Neuronal stem cell (in vitro differentiated cells): ENCODE measurements at regions not wholly inside any gene's neighbourhood (a gene's known extent, or its start where the extent isn't known, plus 50 kb on each side); places are given as distances from the start of the nearest gene placed in this dataset.

Experiments
- DNase-seq: peaks from one replicate; pipeline ENCODE4 v3.0.0-alpha.2; 2013; ENCODE audit warnings: low spot score
- H2AFZ ChIP-seq: one replicate; pipeline ENCODE4 v1.6.1; 2013; ENCODE audit warnings: mild to moderate bottlenecking, low read length, inconsistent platforms
- H2AK5ac ChIP-seq: 2 replicates; pipeline ENCODE4 v1.6.1; 2013; ENCODE audit warnings: low read depth, mild to moderate bottlenecking, inconsistent platforms, low read length, moderate library complexity, mixed read lengths
- H2BK120ac ChIP-seq: 2 replicates; pipeline ENCODE4 v1.6.1; 2013; ENCODE audit warnings: low read depth, mild to moderate bottlenecking, inconsistent platforms, low read length, moderate library complexity, mixed read lengths
- H2BK12ac ChIP-seq: one replicate; pipeline ENCODE4 v1.6.1; 2013; ENCODE audit warnings: low read length, inconsistent platforms
- H2BK15ac ChIP-seq: 2 replicates; pipeline ENCODE4 v1.6.1; 2013; ENCODE audit warnings: mild to moderate bottlenecking, low read length, inconsistent platforms, mixed read lengths
- H2BK5ac ChIP-seq: one replicate; pipeline ENCODE4 v1.6.1; 2013; ENCODE audit warnings: inconsistent platforms, mild to moderate bottlenecking, low read length, moderate library complexity
- H3K14ac ChIP-seq: one replicate; pipeline ENCODE4 v1.6.1; 2013; ENCODE audit warnings: low read length, inconsistent platforms
- H3K18ac ChIP-seq: 2 replicates; pipeline ENCODE4 v1.6.1; 2013; ENCODE audit warnings: low read length, inconsistent platforms
- H3K23ac ChIP-seq: 2 replicates; pipeline ENCODE4 v1.6.1; 2013; ENCODE audit warnings: low read depth, mild to moderate bottlenecking, mixed read lengths, low read length, inconsistent platforms; ENCODE audit not compliant: poor library complexity
- H3K27ac ChIP-seq: replicated peaks from 3 replicates; pipeline ENCODE4 v1.5.1; 2013; ENCODE audit warnings: low read length, inconsistent platforms
- H3K27me3 ChIP-seq, 3 experiments: 2 replicates each; pipeline ENCODE4 v1.6.1; 2013; ENCODE audit warnings: low read length in 3 of 3, mild to moderate bottlenecking in 2 of 3, inconsistent platforms in 1 of 3, low read depth in 1 of 3, mixed read lengths in 1 of 3, moderate library complexity in 1 of 3; ENCODE audit not compliant: control insufficient read depth in 3 of 3, insufficient read depth in 3 of 3
- H3K36me3 ChIP-seq, 2 donors: replicated peaks in 1 of 2; 2 replicates each; pipeline ENCODE4 v1.6.1; 2013; ENCODE audit warnings: low read length in 2 of 2; ENCODE audit not compliant: control insufficient read depth in 2 of 2, insufficient read depth in 2 of 2
- H3K4ac ChIP-seq: 2 replicates; pipeline ENCODE4 v1.6.1; 2013; ENCODE audit warnings: inconsistent platforms, mild to moderate bottlenecking, low read length, moderate library complexity
- H3K4me1 ChIP-seq, 2 donors: 1 replicate in 1 of 2; 2 replicates in 1 of 2; pipeline ENCODE4 v1.6.1; 2013; ENCODE audit warnings: low read length in 2 of 2, low read depth in 1 of 2; ENCODE audit not compliant: control insufficient read depth in 2 of 2, insufficient read depth in 1 of 2
- H3K4me2 ChIP-seq: one replicate; pipeline ENCODE4 v1.6.1; 2013; ENCODE audit warnings: mild to moderate bottlenecking, low read length, inconsistent platforms; ENCODE audit not compliant: insufficient read depth, poor library complexity, severe bottlenecking
- H3K4me3 ChIP-seq, 2 donors: 2 replicates each; pipeline ENCODE4 v1.5.1; 2013; ENCODE audit warnings: low read length in 2 of 2, mild to moderate bottlenecking in 2 of 2, inconsistent platforms in 1 of 2, moderate library complexity in 1 of 2
- H3K79me1 ChIP-seq: one replicate; pipeline ENCODE4 v1.6.1; 2013; ENCODE audit warnings: low read depth, mild to moderate bottlenecking, inconsistent platforms, low read length, moderate library complexity
- H3K9ac ChIP-seq: one replicate; pipeline ENCODE4 v1.6.1; 2013; ENCODE audit warnings: mild to moderate bottlenecking, low read depth, low read length, inconsistent platforms; ENCODE audit not compliant: poor library complexity
- H3K9me3 ChIP-seq, 2 donors: replicated peaks in 1 of 2; 2 replicates each; pipeline versions ENCODE3 to v1.6.1; 2013; ENCODE audit warnings: low read length in 2 of 2, mild to moderate bottlenecking in 2 of 2, inconsistent platforms in 1 of 2, low read depth in 1 of 2, mixed read lengths in 1 of 2, moderate library complexity in 1 of 2; ENCODE audit not compliant: control insufficient read depth in 2 of 2, insufficient read depth in 1 of 2
- H4K8ac ChIP-seq: one replicate; pipeline ENCODE4 v1.6.1; 2013; ENCODE audit warnings: low read depth, mild to moderate bottlenecking, inconsistent platforms, low read length, moderate library complexity
- H4K91ac ChIP-seq: one replicate; pipeline ENCODE4 v1.6.1; 2013; ENCODE audit warnings: low read length, low read depth, mild to moderate bottlenecking, inconsistent platforms; ENCODE audit not compliant: poor library complexity
- WGBS, 2 donors: extraction: QIAGEN DNeasy Blood & Tissue Kit; methylation state at CpG; one replicate each; pipeline ENCODE4 v1.1.7; 2013; ENCODE audit warnings: missing lambda C conversion rate in 2 of 2, mixed read lengths in 1 of 2; ENCODE audit not compliant: insufficient read length in 2 of 2, insufficient replicate concordance in 1 of 2; ENCODE audit errors: extremely low coverage in 2 of 2; 5-methylcytosine and 5-hydroxymethylcytosine counted together

DNA sequence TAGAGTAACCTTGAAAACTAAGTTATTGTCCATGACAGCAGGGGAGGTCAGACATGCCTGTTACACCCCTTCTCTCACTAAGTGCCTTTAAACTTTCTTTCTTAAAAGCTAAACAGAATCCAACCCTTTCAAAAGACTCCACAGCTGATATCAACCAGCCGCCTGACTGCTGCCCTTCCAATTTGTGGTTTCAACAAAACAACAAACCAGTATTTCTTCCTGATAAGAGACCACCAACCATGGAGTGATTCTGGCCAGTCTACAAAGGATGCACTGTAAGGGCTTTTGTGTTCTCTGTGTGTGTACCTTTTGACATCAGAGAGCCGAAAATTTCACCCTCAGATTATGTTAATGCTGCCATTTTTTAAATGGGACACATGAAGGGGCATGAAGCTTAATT lies 1204.2 kb downstream of the ROBO2 start:
- H2BK5ac ChIP-seq = no peak overlapping the region
- H3K4me2 ChIP-seq = no peak overlapping the region
- H3K27ac ChIP-seq = no peak overlapping the region
- no peak overlapping the region for H2AK5ac ChIP-seq
- H4K8ac ChIP-seq = no peak overlapping the region
- no CpG with 5 or more reads among the region's 2 CpGs for WGBS, 2 donors
- no peak overlapping the region for H3K18ac ChIP-seq
- no peak overlapping the region for H3K4me3 ChIP-seq
- DNase-seq = no peak
- H3K4ac ChIP-seq = no peak overlapping the region
- no peaks in the 10 kb centered on the region for H3K4me1 ChIP-seq
- no peak overlapping the region for H3K9ac ChIP-seq
- no peaks in the 10 kb centered on the region for H3K27me3 ChIP-seq
- H3K23ac ChIP-seq = no peak overlapping the region
- H2BK15ac ChIP-seq = no peak overlapping the region
- no peak overlapping the region for H2BK120ac ChIP-seq
- no peaks in the 10 kb centered on the region for H3K36me3 ChIP-seq
- no peaks in the 10 kb centered on the region for H3K79me1 ChIP-seq
- no peak overlapping the region for H3K14ac ChIP-seq
- H2AFZ ChIP-seq = peak overlapping the region; percentile 29
- peaks cover 5 to 6% of the 10 kb centered on the region in 2 donors for H3K9me3 ChIP-seq
- H4K91ac ChIP-seq = no peak overlapping the region
- H2BK12ac ChIP-seq = no peak overlapping the region

- H3K9me3 ChIP-seq = peaks cover 0 to 5% of the 10 kb centered on the region in 2 donors
- H3K4me3 ChIP-seq = no peak overlapping the region
- H3K36me3 ChIP-seq = no peaks in the 10 kb centered on the region
- no peak overlapping the region for H2BK15ac ChIP-seq
- no peaks in the 10 kb centered on the region for H3K79me1 ChIP-seq
- H2BK12ac ChIP-seq = no peak overlapping the region
- H3K4ac ChIP-seq = no peak overlapping the region
- peak overlapping the region; percentile 59 for H2AFZ ChIP-seq
- H2AK5ac ChIP-seq = no peak overlapping the region
- H3K4me1 ChIP-seq = peaks cover 0 to 2% of the 10 kb centered on the region in 2 donors
- no peaks in the 10 kb centered on the region for H3K27me3 ChIP-seq
- no peak overlapping the region for H2BK120ac ChIP-seq
- H3K23ac ChIP-seq = no peak overlapping the region
- WGBS, 2 donors = no CpG with 5 or more reads among the region's 3 CpGs
- no peak overlapping the region for H3K14ac ChIP-seq
- no peak overlapping the region for H2BK5ac ChIP-seq
- H3K27ac ChIP-seq = no peak overlapping the region
- H3K9ac ChIP-seq = no peak overlapping the region
- no peak overlapping the region for H4K8ac ChIP-seq
- H3K18ac ChIP-seq = peak overlapping the region; percentile 11
- H4K91ac ChIP-seq = no peak overlapping the region
- H3K4me2 ChIP-seq = no peak overlapping the region
- DNase-seq = no peak
Observed at GRCh38 chr3:78249294-78249693, 1209.4 kb downstream of the ROBO2 start.

GRCh38 chr3:78253860-78254259 lies 1214.0 kb downstream of the ROBO2 start:
- Histone ChIP-seq H3K18ac (no peak overlapping the region), H3K79me1 (no peaks in the 10 kb centered on the region), H3K14ac (no peak overlapping the region), H3K9ac (no peak overlapping the region), H3K9me3 (no peaks in the 10 kb centered on the region), H3K4me1 (peaks cover 0 to 3% of the 10 kb centered on the region in 2 donors), H2BK5ac (no peak overlapping the region), H3K36me3 (no peaks in the 10 kb centered on the region), H4K8ac (no peak overlapping the region), H3K27me3 (no peaks in the 10 kb centered on the region), H2BK12ac (no peak overlapping the region), H3K23ac (no peak overlapping the region), H3K4me3 (no peak overlapping the region), H3K4ac (no peak overlapping the region), H4K91ac (no peak overlapping the region), H2BK15ac (no peak overlapping the region), H2BK120ac (no peak overlapping the region), H2AFZ (no peak overlapping the region), H3K27ac (no peak overlapping the region), H3K4me2 (no peak overlapping the region), H2AK5ac (no peak overlapping the region)
- WGBS, 2 donors = no CpG with 5 or more reads among the region's 3 CpGs
- no peak for DNase-seq

- no peak overlapping the region for H3K4ac ChIP-seq
- no peak overlapping the region for H2AK5ac ChIP-seq
- no peaks in the 10 kb centered on the region for H3K9me3 ChIP-seq
- no peak overlapping the region for H3K9ac ChIP-seq
- no peak overlapping the region for H3K23ac ChIP-seq
- no peak overlapping the region for H3K14ac ChIP-seq
- no peak overlapping the region for H3K4me3 ChIP-seq
- H2BK12ac ChIP-seq = no peak overlapping the region
- DNase-seq = no peak
- no peak overlapping the region for H4K8ac ChIP-seq
- no peaks in the 10 kb centered on the region for H3K27me3 ChIP-seq
- H2AFZ ChIP-seq = no peak overlapping the region
- H2BK5ac ChIP-seq = no peak overlapping the region
- no peak overlapping the region for H4K91ac ChIP-seq
- no peak overlapping the region for H3K18ac ChIP-seq
- no peaks in the 10 kb centered on the region for H3K36me3 ChIP-seq
- H2BK120ac ChIP-seq = no peak overlapping the region
- no CpG with 5 or more reads among the region's 1 CpG for WGBS, 2 donors
- H3K4me2 ChIP-seq = no peak overlapping the region
- no peaks in the 10 kb centered on the region for H3K79me1 ChIP-seq
- H3K4me1 ChIP-seq = peaks cover 0 to 1% of the 10 kb centered on the region in 2 donors
- no peak overlapping the region for H3K27ac ChIP-seq
- H2BK15ac ChIP-seq = no peak overlapping the region
Observed at GRCh38 chr3:78255403-78255802, 1215.5 kb downstream of the ROBO2 start.
